22Rv1 (cell line): ENCODE measurements at regions not wholly inside any gene's neighbourhood (a gene's known extent, or its start where the extent isn't known, plus 50 kb on each side); places are given as distances from the start of the nearest gene placed in this dataset.

Experiments used
- CTCF ChIP-seq: fragments of 450-650 bp; IDR thresholded peaks from 2 replicates; pipeline ENCODE4 v1.5.1; 2017; ENCODE audit warnings: mild to moderate bottlenecking
- ZFX ChIP-seq: fragments of 450-650 bp; IDR thresholded peaks from 2 replicates; pipeline ENCODE4 v1.6.1; 2017; ENCODE audit warnings: antibody characterized with exemption, borderline replicate concordance

- TF ChIP-seq CTCF (no peak), ZFX (no peak)
Measured at GRCh38 chr16:73713251-73713650, 583.4 kb upstream of the PSMD7 start.
